BLaER1 (cell line): ENCODE measurements at regions not wholly inside any gene's neighbourhood (a gene's known extent, or its start where the extent isn't known, plus 50 kb on each side); places are given as distances from the start of the nearest gene placed in this dataset.
A peak's percentile ranks its signal among the peaks of the same experiment; 100 is the strongest.
"Not testable (repeated sequence)": the region's sequence is repeated elsewhere in the genome, so short reads cannot be mapped to it uniquely, and the experiment has no call there.

Experiments
- H3K27ac ChIP-seq: shearing (Covaris generic); formaldehyde crosslinking; 2 replicates; pipeline ENCODE4 v1.8.1; 2022
- H3K27me3 ChIP-seq: shearing (Covaris generic); formaldehyde crosslinking; 2 replicates; pipeline ENCODE4 v1.8.1; 2022
- H3K36me3 ChIP-seq: shearing (Covaris generic); formaldehyde crosslinking; 2 replicates; pipeline ENCODE4 v1.8.1; 2022
- H3K4me1 ChIP-seq: shearing (Covaris generic); formaldehyde crosslinking; 2 replicates; pipeline ENCODE4 v1.8.1; 2022
- H3K4me2 ChIP-seq: shearing (Covaris generic); formaldehyde crosslinking; 2 replicates; pipeline ENCODE4 v1.8.1; 2022
- H3K4me3 ChIP-seq: shearing (Covaris generic); formaldehyde crosslinking; 2 replicates; pipeline ENCODE4 v1.8.1; 2022
- H3K9ac ChIP-seq: shearing (Covaris generic); formaldehyde crosslinking; 2 replicates; pipeline ENCODE4 v1.8.1; 2022
- H3K9me3 ChIP-seq: shearing (Covaris generic); formaldehyde crosslinking; 2 replicates; pipeline ENCODE4 v1.8.1; 2022
- H4K20me1 ChIP-seq: shearing (Covaris generic); formaldehyde crosslinking; 2 replicates; pipeline ENCODE4 v1.8.1; 2022
- Cebpa-rat ChIP-seq: shearing (Covaris generic); IDR thresholded peaks from 2 replicates; pipeline ENCODE4 v1.8.1; 2022

GRCh38 chr7:68183176-68183575, 1186.5 kb downstream of the TYW1 start:
- no peaks in the 10 kb centered on the region for H3K36me3 ChIP-seq
- no peak overlapping the region for H3K9ac ChIP-seq
- H3K27ac ChIP-seq: no peak overlapping the region
- peaks cover 15% of the 10 kb centered on the region for H3K4me1 ChIP-seq
- no peak overlapping the region for H3K4me3 ChIP-seq
- no peak overlapping the region for H3K4me2 ChIP-seq
- no peak for TF ChIP-seq Cebpa-rat
- H3K9me3 ChIP-seq: no peaks in the 10 kb centered on the region; the same call in 1 of the 2 replicates
- no peaks in the 10 kb centered on the region for H3K27me3 ChIP-seq
- no peaks in the 10 kb centered on the region for H4K20me1 ChIP-seq

DNA sequence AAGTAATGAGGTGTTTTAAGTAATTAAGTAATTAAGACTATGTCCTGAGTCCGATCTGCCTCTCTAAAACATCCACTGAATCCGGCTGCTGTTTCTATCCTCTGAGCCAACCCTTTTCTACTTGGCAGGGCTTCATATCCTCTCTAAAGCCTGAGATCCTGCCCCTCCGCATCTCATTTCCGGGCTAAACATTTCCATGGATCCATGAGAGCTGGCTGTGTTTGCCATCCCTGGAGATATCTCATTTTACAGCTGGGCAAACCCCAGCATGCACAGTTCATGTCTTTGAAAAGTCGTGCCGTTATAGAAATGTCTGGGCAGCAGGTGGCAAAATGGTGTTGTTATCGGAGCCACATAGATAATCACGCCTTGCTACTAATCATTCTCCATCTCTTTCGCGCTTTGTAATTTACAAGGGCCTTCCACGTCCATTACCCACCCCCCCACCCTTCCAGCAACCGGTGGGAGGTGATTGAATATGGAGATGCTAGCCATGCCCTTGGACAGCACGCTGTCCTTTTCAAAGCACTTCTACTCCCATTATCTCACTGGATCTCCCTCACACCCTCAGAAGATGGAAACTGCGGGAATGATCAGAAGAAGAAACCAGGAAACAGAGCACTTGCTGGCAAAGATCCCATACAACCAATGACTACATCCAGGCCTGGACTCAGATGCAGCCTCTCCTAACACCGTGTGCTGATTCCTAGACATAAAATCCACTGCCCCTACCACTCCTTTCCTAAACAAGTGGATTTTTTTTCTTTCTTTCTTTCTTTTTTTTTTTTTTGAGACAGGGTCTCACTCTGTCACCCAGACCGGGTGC, 1189.2 kb downstream of the TYW1 start:
- Histone ChIP-seq H3K4me1 (peaks cover 15% of the 10 kb centered on the region), H3K9ac (no peak overlapping the region), H3K27ac (no peak overlapping the region), H4K20me1 (no peaks in the 10 kb centered on the region), H3K9me3 (no peaks in the 10 kb centered on the region; the same call in 1 of the 2 replicates), H3K4me2 (no peak overlapping the region), H3K4me3 (no peak overlapping the region), H3K36me3 (no peaks in the 10 kb centered on the region), H3K27me3 (no peaks in the 10 kb centered on the region)
- no peak for TF ChIP-seq Cebpa-rat

DNA sequence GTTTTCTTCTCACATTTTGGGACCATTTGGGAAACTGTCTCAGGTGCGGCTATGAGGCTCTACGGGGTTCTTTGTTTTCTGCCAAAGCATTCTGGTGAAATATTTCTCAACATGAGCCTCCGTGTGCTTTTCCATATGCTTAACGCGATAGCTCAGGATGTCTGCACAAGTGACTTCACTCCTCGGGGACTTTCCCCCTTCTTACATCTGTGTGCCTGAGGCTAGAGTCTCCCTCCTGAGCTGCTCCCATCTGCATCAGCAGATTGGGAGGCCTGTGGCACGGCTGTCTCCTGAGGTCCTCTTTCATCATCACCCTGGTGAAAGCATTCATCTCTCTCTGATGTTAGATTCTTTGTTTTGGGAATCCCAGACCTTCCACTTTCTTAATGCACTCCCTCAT, 1190.9 kb downstream of the TYW1 start:
- H3K27me3 ChIP-seq: no peaks in the 10 kb centered on the region
- H3K9me3 ChIP-seq: no peaks in the 10 kb centered on the region; the same call in 1 of the 2 replicates
- peak overlapping the region; percentile 34 for H3K4me2 ChIP-seq
- H3K9ac ChIP-seq: no peak overlapping the region
- no peak for TF ChIP-seq Cebpa-rat
- peaks cover 15% of the 10 kb centered on the region for H3K4me1 ChIP-seq
- no peaks in the 10 kb centered on the region for H4K20me1 ChIP-seq
- H3K27ac ChIP-seq: no peak overlapping the region
- no peaks in the 10 kb centered on the region for H3K36me3 ChIP-seq
- H3K4me3 ChIP-seq: no peak overlapping the region

GRCh38 chr7:68192941-68193340, 1196.3 kb downstream of the TYW1 start:
- no peak for TF ChIP-seq Cebpa-rat
- no peak overlapping the region for H3K4me2 ChIP-seq
- no peak overlapping the region for H3K27ac ChIP-seq
- H3K27me3 ChIP-seq: no peaks in the 10 kb centered on the region
- H3K36me3 ChIP-seq: no peaks in the 10 kb centered on the region
- no peaks in the 10 kb centered on the region for H3K4me1 ChIP-seq
- no peak overlapping the region for H3K9ac ChIP-seq
- no peaks in the 10 kb centered on the region for H3K9me3 ChIP-seq
- H3K4me3 ChIP-seq: no peak overlapping the region
- no peaks in the 10 kb centered on the region for H4K20me1 ChIP-seq

- H4K20me1 ChIP-seq, H3K9me3 ChIP-seq, H3K4me1 ChIP-seq, H3K4me2 ChIP-seq, H3K9ac ChIP-seq, H3K27me3 ChIP-seq, H3K27ac ChIP-seq, H3K4me3 ChIP-seq, H3K36me3 ChIP-seq: not testable (repeated sequence)
These were observed 1199.0 kb downstream of the TYW1 start for GRCh38 chr7:68195642-68196041.

GRCh38 chr7:68200051-68200670, 1203.5 kb downstream of the TYW1 start:
- no peak overlapping the region for H3K27ac ChIP-seq
- no peaks in the 10 kb centered on the region for H4K20me1 ChIP-seq
- H3K4me2 ChIP-seq: no peak overlapping the region
- H3K9me3 ChIP-seq: peaks cover 2% of the 10 kb centered on the region
- no peak for TF ChIP-seq Cebpa-rat
- no peaks in the 10 kb centered on the region for H3K27me3 ChIP-seq
- no peak overlapping the region for H3K9ac ChIP-seq
- no peaks in the 10 kb centered on the region for H3K4me1 ChIP-seq
- no peaks in the 10 kb centered on the region for H3K36me3 ChIP-seq
- H3K4me3 ChIP-seq: no peak overlapping the region

GRCh38 chr7:68203251-68203650, 1206.6 kb downstream of the TYW1 start:
- no peaks in the 10 kb centered on the region for H3K27me3 ChIP-seq
- H3K4me3 ChIP-seq: no peak overlapping the region
- no peaks in the 10 kb centered on the region for H3K36me3 ChIP-seq
- no peak overlapping the region for H3K9ac ChIP-seq
- H4K20me1 ChIP-seq: no peaks in the 10 kb centered on the region
- peaks cover 28% of the 10 kb centered on the region for H3K9me3 ChIP-seq
- TF ChIP-seq Cebpa-rat: no peak
- H3K4me2 ChIP-seq: no peak overlapping the region
- no peak overlapping the region for H3K27ac ChIP-seq
- no peaks in the 10 kb centered on the region for H3K4me1 ChIP-seq

- no peak for TF ChIP-seq Cebpa-rat
- Histone ChIP-seq H3K27ac (no peak overlapping the region), H3K4me3 (no peak overlapping the region), H3K27me3 (no peaks in the 10 kb centered on the region), H3K4me2 (no peak overlapping the region), H3K36me3 (no peaks in the 10 kb centered on the region), H3K9ac (no peak overlapping the region), H3K4me1 (no peaks in the 10 kb centered on the region), H3K9me3 (peaks cover 28% of the 10 kb centered on the region), H4K20me1 (no peaks in the 10 kb centered on the region)
These were observed 1209.2 kb downstream of the TYW1 start for GRCh38 chr7:68205826-68206225.

DNA sequence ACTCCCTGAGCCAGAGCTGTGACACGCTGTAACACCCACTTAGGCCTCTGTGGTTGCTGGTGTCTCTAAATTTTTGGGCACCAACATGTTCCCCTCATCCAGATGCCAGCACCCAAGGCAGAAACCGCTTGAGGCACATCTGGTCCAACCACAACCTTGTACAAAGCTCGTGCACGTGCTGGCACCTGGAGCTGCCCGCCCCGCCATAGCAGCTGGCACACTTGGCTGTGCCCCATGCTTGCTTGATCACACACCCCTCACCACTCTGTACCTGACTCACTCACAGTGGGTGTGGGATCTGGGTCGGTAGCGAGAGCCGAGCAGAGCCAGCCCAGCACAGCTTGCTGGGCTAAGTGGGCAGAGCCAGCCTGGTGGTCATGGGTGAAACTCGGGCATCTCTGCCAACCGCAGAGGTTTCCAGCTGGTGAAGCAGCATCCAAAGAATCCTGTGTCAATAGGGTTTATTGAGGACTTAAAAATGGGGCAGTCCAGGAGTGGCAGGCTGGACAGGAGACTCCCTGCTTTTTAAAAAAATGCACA, 1210.4 kb downstream of the TYW1 start:
- H3K36me3 ChIP-seq: no peaks in the 10 kb centered on the region
- no peak overlapping the region for H3K9ac ChIP-seq
- H4K20me1 ChIP-seq: no peaks in the 10 kb centered on the region
- H3K27me3 ChIP-seq: no peaks in the 10 kb centered on the region
- no peak for TF ChIP-seq Cebpa-rat
- no peak overlapping the region for H3K4me2 ChIP-seq
- H3K4me1 ChIP-seq: no peaks in the 10 kb centered on the region
- H3K4me3 ChIP-seq: no peak overlapping the region; the same call in 1 of the 2 replicates
- H3K9me3 ChIP-seq: peaks cover 28% of the 10 kb centered on the region
- H3K27ac ChIP-seq: no peak overlapping the region

DNA sequence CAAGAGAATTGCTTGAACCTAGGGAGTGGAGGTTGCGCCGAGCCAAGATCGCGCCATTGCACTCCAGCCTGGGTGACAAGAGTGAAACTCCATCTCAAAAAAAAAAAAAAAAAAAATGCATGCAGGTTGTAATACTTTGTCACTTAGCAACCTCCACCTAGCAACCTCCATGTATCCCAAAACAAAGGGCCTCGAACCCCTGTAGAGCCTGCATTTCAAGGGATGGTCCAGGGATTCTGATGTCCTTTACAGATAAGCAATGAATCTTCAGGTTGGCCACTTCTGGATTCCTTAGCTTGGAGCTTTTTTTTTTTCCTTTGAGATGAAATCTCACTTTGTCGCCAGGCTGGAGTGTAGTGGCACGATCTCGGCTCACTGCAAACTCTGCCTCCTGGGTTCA, 1211.0 kb downstream of the TYW1 start:
- Histone ChIP-seq H3K36me3 (no peaks in the 10 kb centered on the region), H4K20me1 (no peaks in the 10 kb centered on the region), H3K27me3 (no peaks in the 10 kb centered on the region), H3K4me1 (no peaks in the 10 kb centered on the region), H3K9ac (no peak overlapping the region), H3K4me2 (no peak overlapping the region), H3K27ac (no peak overlapping the region), H3K4me3 (no peak overlapping the region), H3K9me3 (peaks cover 28% of the 10 kb centered on the region)
- TF ChIP-seq Cebpa-rat: no peak
